ENCODE measurements at regions not wholly inside any gene's neighbourhood (a gene's known extent, or its start where the extent isn't known, plus 50 kb on each side); places are given as distances from the start of the nearest gene placed in this dataset.

DNA sequence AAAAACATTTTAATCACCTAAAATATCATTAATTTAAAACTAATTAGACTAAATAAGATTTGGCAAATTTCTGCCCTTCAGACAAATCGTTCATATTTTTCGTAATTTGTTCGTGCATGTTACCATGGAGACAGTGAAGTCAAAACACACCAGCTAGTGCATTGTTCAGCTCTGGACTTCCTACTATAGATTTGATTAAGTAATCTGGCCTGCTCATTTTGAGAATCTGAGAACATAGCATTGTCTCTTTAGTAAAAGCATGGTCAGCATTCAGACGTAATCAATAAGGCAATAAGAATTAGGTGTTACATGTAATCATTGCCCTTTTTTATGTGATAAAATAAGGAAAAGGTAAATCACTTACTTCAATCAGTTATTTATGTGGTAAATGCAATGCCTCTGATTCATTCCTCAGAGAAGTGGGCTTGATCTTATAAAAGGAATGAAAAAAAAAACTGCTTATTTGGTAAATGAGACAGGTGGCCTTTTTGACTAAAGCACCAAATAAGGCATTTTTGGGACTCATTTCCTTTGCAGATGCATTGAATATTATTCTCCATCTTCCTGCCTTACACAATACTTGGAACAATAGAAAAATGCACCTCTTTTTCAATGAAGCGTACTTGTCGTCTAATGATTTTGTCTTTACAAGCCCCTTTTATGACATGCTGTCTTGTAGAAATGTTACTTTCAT is 84.5 kb upstream of the FNDC3B start:
- ATAC-seq (ENCODE audit: poor library complexity) (peak; percentile 48), DNase-seq (no peak)
- intact Hi-C loops (cut with DNase I), result no loop called here

DNA sequence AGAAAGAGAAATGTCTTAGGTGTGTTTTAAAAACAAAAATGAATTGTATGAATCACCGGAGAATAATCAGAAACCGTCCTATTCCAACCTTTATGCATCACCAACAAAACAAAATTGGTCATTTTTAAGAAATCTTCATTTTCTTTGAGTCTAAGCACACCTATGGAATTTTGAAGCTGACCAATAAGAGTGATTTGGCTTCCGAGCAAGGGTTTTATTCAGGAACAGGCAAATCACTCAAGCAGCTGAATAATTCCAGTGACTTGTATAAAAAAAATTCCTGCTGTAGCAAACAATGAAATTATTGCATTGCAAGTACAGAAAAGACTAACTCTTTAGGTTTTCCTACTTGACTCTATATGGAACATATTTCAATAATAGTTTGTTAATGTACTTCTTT is 83.8 kb upstream of the FNDC3B start:
- ATAC-seq (ENCODE audit: poor library complexity), result no peak
- intact Hi-C loops (cut with DNase I), result no loop called here
- no peak for DNase-seq

DNA sequence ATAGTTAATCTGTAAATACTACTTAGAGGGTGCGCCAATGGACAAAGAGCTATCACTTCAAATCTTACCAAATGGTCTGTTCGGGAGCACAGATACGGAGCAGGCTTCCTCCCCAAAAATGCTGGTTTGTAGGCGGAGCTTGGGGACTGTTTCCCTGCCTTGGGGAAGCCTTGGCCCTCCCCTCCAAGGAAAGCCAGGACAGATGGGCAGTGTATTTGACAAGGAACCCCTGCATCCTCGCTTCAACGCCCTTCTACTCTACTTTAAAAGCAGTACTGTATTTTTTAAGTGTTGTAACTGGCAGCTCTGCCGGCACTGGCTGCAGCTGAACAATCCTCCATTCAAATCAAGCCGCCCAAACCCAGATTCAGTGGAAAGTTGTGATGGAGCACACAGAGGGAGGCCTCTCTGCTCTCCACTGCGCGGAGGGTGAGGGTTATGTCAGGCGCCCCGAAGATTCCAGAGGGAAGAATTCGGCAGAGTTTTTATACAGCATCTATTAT is 83.1 kb upstream of the FNDC3B start:
- DNase-seq (no peak), ATAC-seq (ENCODE audit: poor library complexity) (no peak)
- intact Hi-C loops (cut with DNase I), result no loop called here

DNA sequence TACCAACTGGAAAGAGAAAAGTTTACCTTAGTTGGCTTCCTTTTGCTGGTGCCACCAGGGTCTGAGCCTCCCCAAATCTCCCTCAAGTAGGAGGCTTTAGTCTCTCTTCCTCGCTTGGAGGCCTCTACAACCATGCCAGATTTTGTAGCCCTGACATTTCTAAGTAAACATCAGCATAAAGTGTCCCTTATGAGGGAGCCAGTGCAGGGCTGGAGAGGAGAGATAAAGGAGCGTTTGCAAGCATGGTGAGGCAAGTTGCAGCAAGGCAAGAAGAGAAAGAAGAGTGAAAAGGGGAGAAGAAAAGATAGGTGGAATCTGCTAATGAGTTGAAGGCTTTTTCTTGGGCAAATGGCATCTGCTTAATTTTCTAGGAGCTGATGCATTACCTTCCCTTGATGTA is 82.7 kb upstream of the FNDC3B start:
- DNase-seq (no peak), ATAC-seq (ENCODE audit: poor library complexity) (no peak)
- intact Hi-C loops (cut with DNase I), result no loop called here

DNA sequence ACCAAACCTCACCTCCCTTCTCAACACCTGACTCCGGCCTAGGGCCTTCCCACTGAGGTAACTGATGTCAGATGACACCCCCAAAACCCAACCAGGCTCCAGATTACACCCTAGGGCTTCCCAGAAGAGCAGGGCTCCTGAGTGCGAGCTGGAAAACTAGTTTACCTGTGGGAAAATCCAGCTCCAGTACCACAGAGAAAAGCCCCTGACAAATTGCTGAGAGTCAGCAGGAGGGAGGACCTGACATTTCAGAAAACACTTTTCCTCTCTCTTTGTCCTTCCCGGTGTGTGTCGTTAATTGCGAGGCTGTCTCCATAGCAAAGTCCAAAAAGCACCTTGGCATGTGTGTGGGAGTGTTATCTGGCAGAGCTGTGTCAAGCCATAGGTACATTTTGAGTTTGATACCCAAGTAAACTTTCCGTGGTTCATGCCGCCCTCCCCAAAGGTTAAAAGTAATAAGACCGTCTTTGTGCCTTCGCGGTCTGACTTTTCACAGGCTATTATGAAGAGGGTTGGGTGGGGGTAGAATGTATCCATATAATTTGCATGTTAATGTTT is 79.8 kb upstream of the FNDC3B start:
- ATAC-seq (ENCODE audit: poor library complexity), result no peak
- intact Hi-C loops (cut with DNase I), result no loop called here
- no peak for DNase-seq

DNA sequence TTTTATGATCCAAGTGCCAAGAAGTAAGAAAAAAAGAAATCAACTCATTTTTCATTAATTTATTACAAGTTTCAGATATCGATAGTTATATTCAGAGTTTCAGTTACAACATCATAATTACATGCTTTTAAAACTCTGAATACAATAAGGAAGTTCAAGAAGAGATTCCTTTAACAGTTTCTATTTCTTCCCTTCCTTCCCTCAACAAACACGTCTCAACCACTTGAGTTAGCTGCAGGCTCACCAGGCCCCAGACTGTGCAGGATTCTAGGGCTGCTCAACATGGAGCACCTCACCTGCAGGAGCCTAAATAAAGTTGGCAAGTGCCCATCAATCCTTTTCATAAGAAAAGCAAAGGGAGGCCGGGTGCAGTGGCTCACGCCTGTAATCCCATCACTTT is 79.2 kb upstream of the FNDC3B start:
- intact Hi-C loops (cut with DNase I), result no loop called here
- ATAC-seq (ENCODE audit: poor library complexity) (no peak), DNase-seq (no peak)

DNA sequence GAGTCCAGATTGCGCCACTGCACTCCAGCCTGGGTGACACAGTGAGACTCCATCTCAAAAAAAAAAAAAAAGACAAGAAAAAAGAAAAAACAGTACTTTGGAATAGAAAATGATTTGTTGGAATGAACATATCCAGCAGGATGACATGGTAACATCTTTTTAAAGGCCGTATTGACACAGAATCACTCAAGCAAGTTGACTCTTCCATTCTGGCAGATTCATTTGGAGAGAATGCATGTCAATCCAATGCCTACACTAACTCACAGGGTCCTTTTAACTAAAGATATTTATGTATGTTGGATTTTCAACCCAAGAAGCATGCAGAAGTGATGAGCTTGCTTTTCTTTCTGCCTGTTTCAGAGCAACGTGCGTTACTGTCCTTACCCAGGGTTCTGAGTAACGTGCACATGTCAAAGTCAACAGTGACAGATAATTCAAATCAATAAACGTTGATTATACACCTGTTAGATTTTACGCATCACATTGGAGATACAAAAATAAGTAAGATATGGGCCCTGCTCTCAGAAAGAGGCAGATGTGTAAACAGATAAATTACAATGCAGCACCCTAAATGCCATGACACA is 77.1 kb upstream of the FNDC3B start:
- no peak for ATAC-seq (ENCODE audit: poor library complexity)
- intact Hi-C loops (cut with DNase I), result no loop called here
- no peak for DNase-seq

DNA sequence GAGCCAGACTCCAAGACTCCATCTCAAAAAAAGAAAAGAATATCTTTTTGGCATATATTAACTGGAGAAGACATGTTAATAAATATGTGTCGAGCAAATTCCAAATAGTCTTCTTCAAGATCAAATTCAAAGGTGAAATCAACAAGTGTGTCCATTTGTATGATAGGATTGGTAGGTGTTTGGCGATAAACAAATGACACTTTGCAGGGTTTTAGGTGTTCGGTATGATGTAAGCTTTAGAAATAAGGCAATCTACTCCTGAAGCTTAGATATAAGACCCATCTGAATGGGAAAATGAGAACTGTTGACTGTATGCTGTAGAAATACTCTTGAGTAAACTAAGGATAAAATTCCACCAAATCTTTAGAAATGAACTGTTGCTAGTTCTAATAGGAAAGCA is 75.8 kb upstream of the FNDC3B start:
- DNase-seq (no peak), ATAC-seq (ENCODE audit: poor library complexity) (no peak)
- intact Hi-C loops (cut with DNase I), result no loop called here

DNA sequence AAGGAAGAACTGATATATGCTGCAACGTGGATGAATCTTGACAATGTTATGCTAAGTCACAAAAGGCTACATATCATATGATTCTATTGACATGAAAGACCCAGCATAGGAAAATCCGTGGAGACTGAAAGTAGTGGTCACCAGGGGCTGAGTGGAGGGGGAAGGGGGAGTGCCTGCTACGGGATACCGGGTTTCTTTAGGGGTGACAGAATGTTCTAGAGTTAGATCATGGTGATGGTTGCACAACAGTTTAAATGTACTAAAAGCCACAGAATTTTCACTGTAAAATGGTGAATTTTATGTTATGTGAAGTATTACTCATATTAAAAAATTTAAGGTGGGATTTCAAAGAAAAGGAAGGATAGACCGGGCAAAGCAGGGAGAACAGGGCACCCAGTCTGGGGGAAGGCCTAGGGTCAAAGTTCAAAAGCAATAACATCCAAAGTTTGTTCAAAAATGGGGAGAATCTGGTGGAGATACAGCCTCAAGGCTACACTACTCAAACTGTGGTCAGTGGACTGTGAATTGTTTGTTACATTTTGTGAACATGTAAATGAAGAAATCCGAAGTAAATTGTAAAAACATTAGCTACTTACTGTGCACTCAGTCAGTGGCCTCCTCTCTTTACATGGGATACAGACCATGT is 74.2 kb upstream of the FNDC3B start:
- intact Hi-C loops (cut with DNase I), result no loop called here
- no peak for ATAC-seq (ENCODE audit: poor library complexity)
- no peak for DNase-seq

DNA sequence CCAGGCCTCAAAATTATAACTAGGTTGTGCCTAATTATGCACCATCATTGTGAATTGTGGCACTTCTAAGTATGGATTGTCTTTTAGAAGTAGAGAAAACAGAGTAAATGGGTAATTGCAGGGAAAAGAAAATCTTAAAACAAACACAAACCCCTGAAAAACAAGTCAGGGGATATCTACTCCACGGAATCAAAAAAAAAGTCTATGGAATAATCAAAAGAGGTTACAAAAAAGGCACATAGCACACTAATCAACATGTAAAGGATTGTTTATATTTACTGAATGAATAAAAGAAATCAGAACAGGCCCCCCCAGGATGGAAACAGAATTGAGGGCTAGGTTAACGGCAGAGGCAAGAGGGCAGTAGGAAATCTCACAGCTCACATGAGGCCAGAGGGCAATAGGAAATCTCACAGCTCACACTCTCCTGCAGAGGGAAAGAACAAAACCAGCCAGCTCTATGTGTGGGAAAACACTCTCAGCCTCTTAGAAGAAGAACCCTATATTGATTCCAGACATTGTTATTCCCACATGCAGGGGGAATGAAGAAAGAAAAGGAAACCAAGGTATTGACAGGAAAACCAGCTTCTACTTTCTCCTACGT is 72.7 kb upstream of the FNDC3B start:
- intact Hi-C loops (cut with DNase I), result no loop called here
- DNase-seq (no peak), ATAC-seq (ENCODE audit: poor library complexity) (no peak)

DNA sequence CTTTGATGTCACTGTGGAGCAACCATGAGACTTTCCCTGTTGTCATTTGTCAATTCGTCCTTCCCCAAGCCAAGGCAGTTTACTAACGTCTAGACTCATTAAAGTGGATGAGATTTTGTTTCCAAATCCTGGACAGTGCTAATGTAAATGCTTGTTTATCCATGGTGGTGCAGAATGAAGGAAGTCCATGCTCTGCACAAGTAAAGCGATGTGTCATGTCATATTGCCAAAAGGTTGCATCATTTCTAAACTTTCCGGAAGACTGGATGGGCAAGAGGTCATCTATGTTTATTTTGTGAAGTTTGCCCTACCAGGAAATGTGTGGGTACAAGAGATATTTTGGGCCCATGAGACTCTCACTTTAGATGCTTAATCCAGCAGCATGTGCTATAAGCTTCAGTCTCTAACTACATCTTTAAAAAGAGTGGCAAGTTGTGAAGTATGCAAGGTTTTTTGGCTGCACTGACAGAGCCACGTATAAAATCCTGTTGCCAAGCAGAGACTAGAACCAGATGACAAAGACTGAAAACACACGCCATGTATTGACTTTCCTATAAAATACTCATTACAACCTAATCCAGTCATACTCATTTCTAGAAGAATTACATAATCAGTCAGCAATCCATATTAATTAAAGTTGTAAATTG is 72.1 kb upstream of the FNDC3B start:
- ATAC-seq (ENCODE audit: poor library complexity), result peak; percentile 86
- intact Hi-C loops (cut with DNase I), result no loop called here
- no peak for DNase-seq

DNA sequence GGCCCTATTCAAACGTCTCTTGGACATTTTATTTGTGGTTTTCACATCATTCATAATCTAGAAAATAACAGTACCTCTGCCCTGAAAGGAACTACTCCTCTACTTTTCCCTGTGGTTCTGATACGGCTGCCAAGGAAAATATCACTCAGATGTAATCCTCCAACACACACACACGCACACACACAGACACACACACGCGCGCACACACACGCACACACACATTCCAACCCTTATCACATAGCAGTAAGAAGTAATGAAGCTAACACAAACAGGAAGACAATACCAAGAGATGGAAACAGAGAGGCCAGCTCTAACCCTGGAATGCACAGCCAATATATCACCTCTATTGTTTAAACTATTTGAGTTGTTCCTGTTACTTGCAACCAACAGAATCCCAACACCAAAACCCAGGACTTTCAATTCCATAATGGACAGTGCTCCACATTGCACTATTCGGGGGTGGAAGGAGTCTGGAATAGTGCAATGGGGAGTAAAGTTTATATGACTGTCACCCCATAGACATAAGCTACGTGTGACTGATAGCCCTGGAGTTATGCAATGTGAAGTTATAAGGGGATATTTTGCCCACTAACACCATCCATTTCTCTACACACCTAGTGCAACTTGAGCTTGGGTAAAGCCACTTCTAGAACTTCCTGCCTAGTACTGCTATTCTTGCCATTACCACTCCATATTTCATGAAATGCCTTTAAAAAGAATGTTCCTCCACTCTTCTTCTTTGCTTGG is 71.3 kb upstream of the FNDC3B start:
- DNase-seq (peak; percentile 53), ATAC-seq (ENCODE audit: poor library complexity) (peak; percentile 36)
- intact Hi-C loops (cut with DNase I), result no loop called here

DNA sequence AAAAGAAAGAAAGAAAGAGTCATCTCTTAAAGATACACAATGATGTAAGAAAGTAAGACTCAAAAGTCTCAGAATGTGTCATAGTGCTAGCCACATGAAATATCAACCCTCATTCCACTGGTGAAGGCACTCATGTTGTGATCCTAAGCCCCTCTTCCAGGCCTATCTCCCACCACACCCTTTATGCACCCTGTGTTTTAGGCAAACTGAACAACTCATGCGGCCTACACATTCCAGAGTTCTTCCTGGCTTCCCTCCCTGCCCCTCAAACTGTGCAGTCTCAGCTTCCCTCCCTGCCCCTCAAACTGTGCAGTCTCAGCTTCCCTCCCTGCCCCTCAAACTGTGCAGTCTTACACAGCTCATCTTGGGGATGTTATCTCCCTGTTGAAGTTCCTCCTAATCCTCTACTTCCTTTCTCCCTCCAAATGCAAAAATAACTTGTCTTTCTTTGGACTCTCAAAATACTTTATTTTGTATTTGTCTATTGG is 69.0 kb upstream of the FNDC3B start:
- ATAC-seq (ENCODE audit: poor library complexity) (no peak), DNase-seq (no peak)
- intact Hi-C loops (cut with DNase I), result no loop called here

DNA sequence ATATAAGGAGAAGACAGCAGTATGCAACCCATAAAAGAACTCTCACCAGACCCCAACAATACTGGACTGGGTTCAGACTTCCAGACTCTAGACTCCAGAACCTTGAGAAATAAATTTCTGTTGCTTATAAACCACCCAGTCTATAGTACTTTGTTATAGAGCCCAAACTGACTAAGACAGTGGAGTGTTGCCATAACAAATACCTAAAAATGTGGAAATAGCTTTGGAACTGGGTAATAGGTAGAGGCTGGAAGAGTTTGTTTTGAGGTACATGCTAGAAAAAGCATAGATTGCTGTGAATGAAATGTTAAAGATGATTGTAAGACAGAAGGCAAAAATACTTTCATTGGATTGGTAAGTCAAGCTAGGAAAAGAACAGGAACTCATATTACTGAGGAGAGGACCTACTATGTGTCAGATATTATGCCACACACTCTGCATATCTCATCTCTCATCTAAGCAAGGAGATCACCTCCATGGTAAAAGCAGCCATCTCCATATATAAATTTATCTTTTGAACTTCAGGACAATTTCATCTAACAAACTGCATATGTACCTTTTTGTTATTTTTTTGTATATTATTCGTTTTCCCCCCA is 67.4 kb upstream of the FNDC3B start:
- DNase-seq (no peak), ATAC-seq (ENCODE audit: poor library complexity) (no peak)
- intact Hi-C loops (cut with DNase I), result no loop called here

DNA sequence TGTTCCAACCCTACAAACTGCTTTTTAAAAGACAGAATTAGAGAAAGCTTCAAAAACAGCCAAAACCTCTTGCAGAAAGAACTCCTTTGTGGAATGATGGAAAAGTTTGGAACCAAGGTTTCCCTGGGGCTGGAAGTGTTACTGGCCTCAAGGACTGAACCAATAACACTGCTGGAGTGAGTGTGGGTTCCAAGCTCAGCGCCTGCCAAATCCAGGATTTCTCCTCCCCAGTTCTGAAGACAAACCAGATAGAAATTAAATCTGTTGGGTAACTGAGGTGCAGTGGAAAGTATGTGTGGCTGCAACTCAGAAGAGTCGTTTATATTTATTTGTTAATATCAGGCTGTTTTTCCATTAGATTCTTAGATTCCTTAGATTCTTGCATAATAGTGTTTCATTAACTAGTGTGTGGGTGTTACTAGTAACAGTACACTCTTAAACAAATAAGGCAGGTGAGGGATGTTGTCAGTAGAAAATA is 66.5 kb upstream of the FNDC3B start:
- peak; percentile 70 for DNase-seq
- ATAC-seq (ENCODE audit: poor library complexity), result peak; percentile 79
- intact Hi-C loops (cut with DNase I), result no loop called here

DNA sequence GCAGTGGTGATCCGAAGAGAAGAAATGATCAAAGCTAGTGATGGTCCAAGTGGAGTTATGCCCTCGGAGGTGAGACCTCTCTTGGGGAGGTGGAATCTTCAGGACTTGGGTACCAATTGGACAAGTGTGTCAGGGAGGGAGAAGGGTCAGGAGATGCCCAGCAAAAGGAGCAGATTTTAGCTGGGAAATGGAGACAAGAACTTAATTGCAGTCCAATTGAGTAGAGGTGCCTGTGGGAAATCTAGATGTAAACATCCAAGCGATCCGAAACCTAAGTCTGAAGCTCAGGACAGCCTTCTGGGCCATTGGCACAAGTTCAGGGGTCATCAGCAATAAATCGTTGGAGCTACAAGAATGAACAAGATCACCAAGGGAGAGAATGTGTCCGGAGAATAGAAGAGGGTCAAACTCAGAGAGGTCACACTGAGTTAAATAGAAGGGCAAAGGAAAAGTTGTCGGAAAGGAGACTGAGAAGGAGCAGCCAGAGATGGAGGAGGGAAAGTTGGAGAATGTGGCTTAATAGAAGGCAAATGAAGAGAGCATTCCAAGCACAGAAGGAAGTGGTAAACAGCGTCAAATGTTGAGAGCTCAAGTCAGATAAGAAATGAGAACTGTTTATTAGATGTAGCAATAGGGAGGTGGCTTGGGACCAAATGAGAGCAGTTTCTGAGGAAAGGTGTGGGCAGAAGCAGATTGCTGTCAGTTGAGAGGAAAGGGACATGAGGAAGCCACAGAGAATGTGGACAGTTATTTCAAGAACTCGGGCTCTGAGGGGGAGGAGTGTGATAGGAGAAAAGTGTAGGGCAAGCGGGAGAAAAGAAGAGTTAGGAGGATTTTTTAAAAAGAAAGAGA is 64.2 kb upstream of the FNDC3B start:
- intact Hi-C loops (cut with DNase I), result no loop called here
- ATAC-seq (ENCODE audit: poor library complexity) (peak; percentile 60), DNase-seq (no peak)

DNA sequence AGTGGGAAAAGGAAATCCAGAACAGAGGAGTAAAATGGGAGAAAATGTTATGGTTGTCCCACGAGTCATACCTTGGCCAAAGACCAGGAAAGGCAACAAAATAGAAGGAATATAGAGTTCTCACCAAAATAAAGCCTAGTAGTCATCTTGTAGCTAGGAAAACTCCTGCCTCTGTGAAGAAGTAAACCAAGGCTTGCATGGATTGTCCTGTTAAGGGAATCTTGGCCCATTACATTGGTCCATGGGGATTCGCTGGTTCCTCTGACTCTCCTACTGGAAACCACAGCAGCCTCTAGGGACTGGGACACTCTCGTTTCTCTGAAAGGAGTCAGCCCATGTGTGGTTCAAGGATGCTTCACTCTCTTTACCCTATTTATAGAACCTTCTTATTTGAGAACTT is 62.9 kb upstream of the FNDC3B start:
- DNase-seq (no peak), ATAC-seq (ENCODE audit: poor library complexity) (no peak)
- intact Hi-C loops (cut with DNase I), result no loop called here
